Parathyroid adenoma (tissue), 2 donors: ENCODE measurements at regions not wholly inside any gene's neighbourhood (a gene's known extent, or its start where the extent isn't known, plus 50 kb on each side); places are given as distances from the start of the nearest gene placed in this dataset.

Experiments used
- H2AFZ ChIP-seq: fragments of 300-600 bp; sonication (generic); one replicate; pipeline ENCODE4 v1.7.0; 2017; ENCODE audit warnings: antibody characterized with exemption, mild to moderate bottlenecking
- H3K27ac ChIP-seq: fragments of 300-600 bp; sonication (generic); one replicate; pipeline ENCODE4 v1.7.0; 2017
- H3K27me3 ChIP-seq: fragments of 300-600 bp; sonication (generic); one replicate; pipeline ENCODE4 v1.7.0; 2017; ENCODE audit warnings: low read length; ENCODE audit not compliant: control insufficient read depth, insufficient read depth
- H3K36me3 ChIP-seq: fragments of 300-600 bp; sonication (generic); one replicate; pipeline ENCODE4 v1.7.0; 2017; ENCODE audit warnings: low read length; ENCODE audit not compliant: control insufficient read depth, insufficient read depth
- H3K4me1 ChIP-seq: fragments of 300-600 bp; sonication (generic); one replicate; pipeline ENCODE4 v1.7.0; 2017; ENCODE audit warnings: control low read depth
- H3K4me2 ChIP-seq: fragments of 300-600 bp; sonication (generic); one replicate; pipeline ENCODE4 v1.7.0; 2017; ENCODE audit warnings: low read length
- H3K4me3 ChIP-seq: fragments of 300-600 bp; sonication (generic); one replicate; pipeline ENCODE4 v1.7.0; 2017; ENCODE audit warnings: low read depth, low read length
- H3K79me2 ChIP-seq: fragments of 300-600 bp; sonication (generic); one replicate; pipeline ENCODE4 v1.7.0; 2017; ENCODE audit warnings: control low read depth
- H3K9ac ChIP-seq: fragments of 300-600 bp; sonication (generic); one replicate; pipeline ENCODE4 v1.7.0; 2017; ENCODE audit warnings: mild to moderate bottlenecking
- H3K9me3 ChIP-seq: fragments of 300-600 bp; sonication (generic); one replicate; pipeline ENCODE4 v1.7.0; 2017; ENCODE audit warnings: low read length; ENCODE audit not compliant: control insufficient read depth
- CTCF ChIP-seq: fragments of 300-600 bp; sonication (generic); IDR thresholded peaks from one replicate; pipeline ENCODE4 v1.7.0; 2017; ENCODE audit warnings: antibody characterized with exemption, mild to moderate bottlenecking
- donor health status: primary hyperparathyroidism.

GRCh38 chr17:74027444-74027843, 176.0 kb upstream of the RPL38 start:
- no peaks in the 10 kb centered on the region for H3K4me1 ChIP-seq
- H3K27ac ChIP-seq: no peak overlapping the region
- H2AFZ ChIP-seq: no peak overlapping the region
- H3K9ac ChIP-seq: no peak overlapping the region
- no peaks in the 10 kb centered on the region for H3K9me3 ChIP-seq
- no peaks in the 10 kb centered on the region for H3K27me3 ChIP-seq
- H3K79me2 ChIP-seq: no peaks in the 10 kb centered on the region
- no peaks in the 10 kb centered on the region for H3K36me3 ChIP-seq
- no peak overlapping the region for H3K4me3 ChIP-seq
- no peak overlapping the region for H3K4me2 ChIP-seq
- TF ChIP-seq CTCF: no peak

- H3K4me2 ChIP-seq: no peak overlapping the region
- no peaks in the 10 kb centered on the region for H3K9me3 ChIP-seq
- H3K4me1 ChIP-seq: no peaks in the 10 kb centered on the region
- H3K4me3 ChIP-seq: no peak overlapping the region
- no peak overlapping the region for H3K27ac ChIP-seq
- no peak overlapping the region for H3K9ac ChIP-seq
- H3K27me3 ChIP-seq: no peaks in the 10 kb centered on the region
- no peaks in the 10 kb centered on the region for H3K36me3 ChIP-seq
- H2AFZ ChIP-seq: no peak overlapping the region
- no peaks in the 10 kb centered on the region for H3K79me2 ChIP-seq
- no peak for TF ChIP-seq CTCF
Measured at GRCh38 chr17:74028354-74029116, 174.9 kb upstream of the RPL38 start.

GRCh38 chr17:74031316-74032090, 172.0 kb upstream of the RPL38 start:
- no peak overlapping the region for H2AFZ ChIP-seq
- TF ChIP-seq CTCF: no peak
- H3K27me3 ChIP-seq: no peaks in the 10 kb centered on the region
- no peak overlapping the region for H3K27ac ChIP-seq
- H3K4me3 ChIP-seq: no peak overlapping the region
- H3K4me1 ChIP-seq: no peaks in the 10 kb centered on the region
- no peaks in the 10 kb centered on the region for H3K79me2 ChIP-seq
- no peaks in the 10 kb centered on the region for H3K36me3 ChIP-seq
- H3K9me3 ChIP-seq: no peaks in the 10 kb centered on the region
- H3K4me2 ChIP-seq: no peak overlapping the region
- no peak overlapping the region for H3K9ac ChIP-seq

- no peaks in the 10 kb centered on the region for H3K9me3 ChIP-seq
- TF ChIP-seq CTCF: no peak
- no peaks in the 10 kb centered on the region for H3K27me3 ChIP-seq
- H3K9ac ChIP-seq: no peak overlapping the region
- no peak overlapping the region for H2AFZ ChIP-seq
- no peaks in the 10 kb centered on the region for H3K4me1 ChIP-seq
- no peak overlapping the region for H3K4me3 ChIP-seq
- no peak overlapping the region for H3K4me2 ChIP-seq
- no peak overlapping the region for H3K27ac ChIP-seq
- no peaks in the 10 kb centered on the region for H3K36me3 ChIP-seq
- no peaks in the 10 kb centered on the region for H3K79me2 ChIP-seq
Measured at GRCh38 chr17:74032222-74032621, 171.3 kb upstream of the RPL38 start.
